ENCODE measurements at regions not wholly inside any gene's neighbourhood (a gene's known extent, or its start where the extent isn't known, plus 50 kb on each side); places are given as distances from the start of the nearest gene placed in this dataset.

- no peak for TF ChIP-seq CTCF (IDR thresholded peaks at IDR 0.05)
Measured at GRCh38 chr13:92959790-92960189, 266.8 kb upstream of the GPC6 start.

- TF ChIP-seq CTCF (IDR thresholded peaks at IDR 0.05) = no peak
Measured at GRCh38 chr13:92963029-92963428, 263.6 kb upstream of the GPC6 start.

GRCh38 chr13:92966341-92966740 is 260.3 kb upstream of the GPC6 start:
- no peak for TF ChIP-seq CTCF (IDR thresholded peaks at IDR 0.05)

GRCh38 chr13:92966900-92967299 is 259.7 kb upstream of the GPC6 start:
- no peak for TF ChIP-seq CTCF (IDR thresholded peaks at IDR 0.05)

- TF ChIP-seq CTCF (IDR thresholded peaks at IDR 0.05) = peak; percentile 29; the same call in 1 of the 2 replicates
Measured at GRCh38 chr13:92967923-92968322, 258.7 kb upstream of the GPC6 start.

- no peak for TF ChIP-seq CTCF (IDR thresholded peaks at IDR 0.05)
Measured at GRCh38 chr13:92972751-92973150, 253.9 kb upstream of the GPC6 start.

GRCh38 chr13:92974905-92975429 is 251.6 kb upstream of the GPC6 start:
- TF ChIP-seq CTCF (IDR thresholded peaks at IDR 0.05) = no peak

GRCh38 chr13:92976657-92977056 is 249.9 kb upstream of the GPC6 start:
- no peak for TF ChIP-seq CTCF (IDR thresholded peaks at IDR 0.05)

Data from LNCAP (cell line).